NK-92 (cell line): ENCODE measurements at regions not wholly inside any gene's neighbourhood (a gene's known extent, or its start where the extent isn't known, plus 50 kb on each side); places are given as distances from the start of the nearest gene placed in this dataset.

Source experiments
- DNase-seq: peaks from one replicate; lab custom pipeline; 2025; ENCODE audit not compliant: unreplicated experiment; lab: John Stamatoyannopoulos, UW

DNA sequence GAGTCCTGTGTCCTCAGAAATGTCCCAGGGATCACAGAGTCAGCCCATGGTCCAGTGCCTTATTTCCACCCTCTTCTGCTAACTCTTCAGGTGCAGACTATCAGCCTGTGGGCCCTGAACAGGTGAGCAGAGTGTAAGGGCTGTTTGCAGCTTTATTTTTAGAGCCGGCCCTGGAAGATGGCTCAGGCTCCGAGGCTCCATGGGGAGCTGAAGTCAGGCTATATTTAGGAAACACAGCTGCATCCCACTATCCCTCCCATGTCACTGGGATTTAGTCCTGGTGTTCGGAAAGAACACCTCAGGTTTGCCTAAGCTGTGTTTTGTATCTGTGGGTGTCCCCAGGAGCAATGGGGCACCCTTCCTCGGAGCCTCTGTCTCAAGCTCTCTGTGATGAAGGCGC lies 126.9 kb downstream of the RPS24 start:
- no peak for DNase-seq

- no peak for DNase-seq
These were observed 129.2 kb downstream of the RPS24 start for GRCh38 chr10:78162853-78163252.

- no peak for DNase-seq
These were observed 131.0 kb downstream of the RPS24 start for GRCh38 chr10:78164702-78165101.

GRCh38 chr10:78165172-78165571 lies 131.5 kb downstream of the RPS24 start:
- no peak for DNase-seq

DNA sequence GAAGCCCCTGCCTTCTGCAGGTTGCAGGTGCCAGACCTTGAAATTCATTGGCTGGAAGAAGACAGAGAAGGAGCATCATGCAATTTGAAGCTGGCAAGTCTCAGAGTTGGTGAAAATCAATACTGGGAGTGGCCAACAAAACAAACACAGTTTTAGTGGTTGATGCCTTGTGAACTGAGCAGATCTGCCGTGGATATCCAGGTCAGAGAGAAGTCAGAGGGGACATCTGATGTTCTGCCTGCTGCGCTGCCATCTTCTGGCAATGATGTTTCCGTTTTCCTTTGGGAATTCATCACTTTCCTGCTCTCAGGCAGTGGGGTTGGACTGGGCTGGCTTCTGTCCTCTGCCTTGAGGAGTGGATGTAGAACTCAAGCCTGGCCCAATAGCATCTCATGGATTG lies 132.0 kb downstream of the RPS24 start:
- no peak for DNase-seq

DNA sequence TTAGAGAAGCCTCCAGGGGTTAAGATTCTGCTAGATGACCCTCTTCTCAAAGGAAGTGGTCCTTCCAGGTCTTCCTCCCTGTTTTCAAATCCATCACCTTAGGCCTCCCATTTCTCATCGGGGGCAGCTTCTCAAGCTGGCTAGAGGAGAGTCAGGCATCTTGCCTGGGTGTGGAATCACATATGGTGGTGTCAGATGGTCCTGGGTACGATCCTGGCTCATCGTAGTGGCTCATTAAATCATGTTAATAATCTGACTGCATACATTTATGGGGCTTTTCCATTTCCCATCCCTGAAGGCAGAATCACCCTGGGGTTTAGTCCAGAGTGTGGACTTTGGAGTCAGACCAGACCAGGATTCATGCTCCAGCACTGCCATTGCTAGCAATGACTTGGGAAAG lies 132.6 kb downstream of the RPS24 start:
- no peak for DNase-seq

- DNase-seq: no peak
These were observed 135.6 kb downstream of the RPS24 start for GRCh38 chr10:78169214-78169613.

GRCh38 chr10:78170026-78170475 lies 136.4 kb downstream of the RPS24 start:
- DNase-seq: no peak

GRCh38 chr10:78171633-78172400 lies 138.2 kb downstream of the RPS24 start:
- DNase-seq: no peak

- no peak for DNase-seq
These were observed 139.8 kb downstream of the RPS24 start for GRCh38 chr10:78173360-78174015.

DNA sequence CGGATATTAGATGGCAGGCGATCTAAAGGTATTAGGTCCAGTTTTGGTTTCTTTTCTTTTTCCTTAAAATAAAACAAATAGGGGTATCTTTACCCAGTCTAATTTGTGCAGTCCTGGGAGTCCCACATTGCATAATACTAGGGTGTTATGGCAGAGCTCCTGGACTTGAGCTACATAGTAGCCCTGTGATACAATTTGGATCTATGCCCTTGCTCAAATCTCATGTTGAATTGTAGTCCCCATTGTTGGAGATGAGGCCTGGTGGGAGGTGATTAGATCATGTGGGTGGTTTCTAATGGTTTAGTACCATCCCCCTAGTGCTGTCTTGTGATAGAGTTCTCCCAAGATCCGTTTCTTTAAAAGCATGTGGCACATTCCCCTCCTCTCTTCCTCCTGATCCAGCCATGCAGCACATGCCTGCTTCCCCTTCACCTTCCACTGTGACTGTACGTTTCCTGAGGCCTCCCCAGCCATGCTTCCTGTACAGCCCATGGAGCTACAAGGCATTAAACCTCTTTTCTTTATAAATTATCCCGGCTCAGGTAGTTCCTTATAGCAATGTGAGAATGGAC lies 141.9 kb downstream of the RPS24 start:
- no peak for DNase-seq

DNA sequence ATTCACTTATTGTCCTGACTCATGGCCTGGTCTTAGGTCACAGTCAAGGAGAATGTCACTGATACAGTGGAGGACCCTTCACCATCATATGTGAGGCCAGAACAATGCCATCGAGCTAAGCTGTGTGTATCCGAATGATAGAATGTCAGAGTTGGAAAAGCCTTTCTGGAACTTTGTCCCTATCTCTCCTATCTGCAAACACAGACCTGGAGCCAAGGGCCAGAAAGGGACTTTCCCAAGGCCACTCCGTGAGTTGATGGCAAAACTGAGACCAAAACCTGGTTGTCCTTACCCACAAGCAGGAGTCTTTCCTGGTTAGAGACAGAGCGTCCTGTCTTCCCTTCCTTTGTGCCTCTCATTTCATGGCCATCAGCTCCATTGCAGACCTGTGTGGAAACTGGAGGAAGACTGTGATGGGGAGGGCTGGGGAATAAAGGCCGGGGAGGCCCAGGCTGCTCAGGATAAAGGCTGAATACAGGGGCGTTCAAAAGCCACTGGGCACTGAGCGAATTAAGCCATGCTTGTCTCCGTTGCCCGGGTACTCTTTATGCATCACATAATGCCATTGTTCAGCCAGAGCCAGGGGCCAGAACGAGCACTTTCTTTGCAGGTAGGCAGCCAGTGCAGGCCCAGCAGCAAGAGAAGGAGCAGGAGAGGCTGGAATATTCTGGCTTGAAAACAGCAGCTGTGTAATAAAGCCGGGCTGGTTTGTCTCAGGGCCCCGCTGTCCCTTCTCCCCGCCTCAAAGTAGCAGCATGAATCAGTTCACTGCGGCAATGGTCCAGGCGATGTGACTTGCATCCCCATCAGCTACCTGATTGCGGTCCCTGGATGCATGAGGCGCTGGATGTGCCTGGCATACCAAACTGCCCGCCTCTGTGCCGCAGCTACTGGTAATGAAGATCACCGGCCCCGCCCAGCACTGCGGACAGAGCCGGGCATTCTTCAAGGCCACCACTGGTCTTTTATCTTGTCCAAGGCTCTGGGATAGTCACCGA lies 143.0 kb downstream of the RPS24 start:
- no peak for DNase-seq

DNA sequence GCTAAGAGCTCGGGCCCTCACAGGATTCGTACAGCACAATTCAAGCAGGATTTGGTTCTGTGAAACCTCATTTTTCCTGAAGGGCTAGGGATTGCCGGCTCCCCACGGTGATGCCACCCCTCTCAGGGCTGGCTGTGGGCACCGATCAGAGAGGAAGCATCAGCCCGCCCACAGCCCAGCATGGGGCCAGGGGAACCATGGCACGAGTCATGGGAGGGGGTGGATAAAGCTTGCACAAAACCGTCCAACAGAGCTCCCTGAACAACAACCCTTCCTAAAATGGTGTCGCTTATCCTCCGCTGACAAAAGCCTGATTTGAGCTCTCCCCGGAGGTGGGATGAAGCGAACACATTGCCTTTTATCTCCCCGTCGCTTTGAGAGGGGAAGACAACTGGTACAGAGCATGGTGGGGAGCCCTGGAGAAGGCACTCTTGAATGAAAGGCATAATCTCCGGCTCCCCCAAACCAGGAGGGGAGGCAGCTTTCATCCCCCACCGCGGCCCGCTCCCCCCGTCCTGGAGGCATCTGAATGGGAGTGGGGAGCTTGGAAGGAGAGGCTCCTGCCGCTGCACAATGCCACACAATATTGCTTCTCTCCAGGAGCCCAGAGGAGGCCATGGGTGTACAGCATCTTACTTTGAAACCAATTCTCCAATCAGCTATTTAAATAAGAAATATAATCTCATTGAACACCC lies 144.0 kb downstream of the RPS24 start:
- DNase-seq: no peak

DNA sequence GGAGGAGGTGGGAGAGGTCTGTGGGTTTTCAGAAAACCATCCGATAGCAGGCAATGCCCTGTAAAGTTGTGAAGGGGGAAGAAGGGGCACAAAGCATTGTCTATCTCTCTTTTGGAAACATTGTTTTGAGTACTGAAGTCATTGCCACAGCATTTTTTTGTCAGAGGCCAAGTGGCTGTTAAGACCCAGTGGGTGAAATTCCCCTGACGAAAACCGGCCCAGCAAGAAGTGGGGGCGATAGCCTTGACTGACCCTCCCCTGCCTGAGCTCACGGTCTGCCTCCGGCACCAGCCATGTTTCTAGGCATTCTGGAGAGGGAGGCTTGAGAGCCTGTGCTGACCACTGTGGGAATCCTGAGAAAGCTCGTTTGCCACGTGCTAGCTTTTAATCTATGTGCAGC lies 144.7 kb downstream of the RPS24 start:
- no peak for DNase-seq

DNA sequence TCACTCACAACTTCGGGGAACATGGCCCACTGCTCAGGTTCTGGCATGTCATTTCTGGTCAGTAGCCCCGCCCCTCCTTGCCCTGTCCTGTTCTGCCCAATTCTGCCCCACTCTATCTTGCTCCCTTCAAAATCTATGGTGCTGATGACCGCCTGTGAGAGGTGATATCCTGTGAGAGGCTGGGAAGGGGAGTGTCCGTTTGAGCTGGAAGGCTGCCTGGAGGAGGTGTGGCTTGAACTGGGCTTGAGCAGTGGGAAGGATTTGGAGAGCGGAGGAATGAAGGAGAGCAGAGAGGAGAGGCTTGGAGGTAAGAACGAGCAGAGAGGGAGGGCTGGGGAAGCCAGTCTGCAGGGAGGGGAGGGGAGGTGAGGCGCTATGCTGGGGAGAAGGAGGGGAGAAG lies 145.3 kb downstream of the RPS24 start:
- DNase-seq: no peak

- DNase-seq: no peak
These were observed 146.4 kb downstream of the RPS24 start for GRCh38 chr10:78179886-78180705.

DNA sequence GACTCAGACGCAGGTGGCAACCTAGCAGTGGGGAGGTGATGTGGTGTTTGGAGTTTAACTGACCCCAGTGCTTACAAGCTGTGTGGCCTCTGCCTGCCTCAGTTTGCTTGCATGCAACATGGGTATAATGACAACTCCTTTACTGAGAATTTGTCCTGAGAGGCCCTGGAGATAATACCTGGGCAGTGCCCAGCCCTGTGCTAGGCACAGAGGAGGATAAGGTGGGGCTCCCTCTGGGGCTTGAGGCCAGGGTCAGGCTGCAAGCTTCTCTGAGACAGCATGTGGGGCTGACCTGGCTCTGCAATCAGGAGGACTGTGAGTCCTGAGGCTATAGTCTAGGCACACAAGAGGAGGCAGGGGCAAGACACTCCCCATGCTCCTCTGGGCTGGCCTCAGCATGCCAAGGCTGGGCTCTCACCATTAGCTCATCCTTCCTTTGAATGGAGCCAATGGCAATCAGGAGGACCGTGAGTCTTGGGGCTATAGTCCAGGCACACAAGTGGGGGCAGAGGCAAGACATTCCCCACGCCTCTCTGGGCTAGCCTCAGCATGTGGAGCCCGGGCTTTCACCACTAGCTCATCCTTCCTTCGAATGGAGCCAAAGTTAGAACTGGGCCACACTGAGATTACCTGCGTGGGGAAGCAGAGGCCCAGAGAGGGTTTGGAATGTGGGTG lies 147.9 kb downstream of the RPS24 start:
- DNase-seq: no peak

DNA sequence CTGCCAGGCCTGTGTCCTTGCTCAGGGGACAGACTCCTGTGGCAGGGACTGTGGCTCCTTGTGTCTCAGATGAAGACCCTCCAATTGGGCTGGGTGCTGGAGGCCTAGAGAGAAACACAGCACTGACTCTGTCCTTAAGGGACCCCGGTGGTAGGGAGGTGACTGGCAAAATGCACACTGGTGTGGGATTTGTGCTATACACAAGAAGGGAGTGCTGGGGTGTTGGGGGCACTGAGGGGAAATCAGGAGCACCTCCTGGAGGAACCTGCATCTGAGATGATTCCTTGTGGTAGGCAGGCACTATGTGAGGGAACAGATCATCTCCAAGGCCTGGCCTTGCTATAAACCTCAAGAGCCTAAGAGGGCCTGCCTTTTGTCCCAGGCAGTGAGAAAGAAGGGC lies 149.2 kb downstream of the RPS24 start:
- no peak for DNase-seq
